ENCODE measurements at regions not wholly inside any gene's neighbourhood (a gene's known extent, or its start where the extent isn't known, plus 50 kb on each side); places are given as distances from the start of the nearest gene placed in this dataset.

DNA sequence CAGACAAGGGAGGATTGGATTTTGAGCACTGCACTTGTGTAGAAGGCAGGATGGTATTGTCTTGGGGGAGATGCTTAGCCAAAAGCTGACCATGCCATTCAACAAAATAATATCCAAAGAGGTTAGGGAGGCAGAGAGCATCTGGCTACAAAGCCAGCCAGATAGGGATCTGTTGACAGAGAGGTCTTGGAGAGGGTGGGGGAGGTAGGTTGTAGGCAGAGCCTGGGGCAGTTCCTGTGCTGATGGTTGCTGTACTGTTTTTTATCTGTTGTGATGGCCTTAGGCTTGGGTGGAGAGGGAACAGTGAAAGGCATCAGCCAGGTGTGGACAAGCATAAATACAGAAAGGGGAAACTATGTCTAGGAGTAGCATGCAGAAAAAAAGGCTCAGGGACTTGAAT lies 100.9 kb downstream of the AQP4 start:
- Mint-ChIP-seq H3K36me3 (ENCODE audit: low read depth) (no peaks in the 10 kb centered on the region), H3K4me3 (no peak overlapping the region), H3K27ac (no peak overlapping the region), H3K9me3 (peaks cover 6% of the 10 kb centered on the region), H3K27me3 (ENCODE audit: insufficient read depth) (peaks cover 25% of the 10 kb centered on the region), H3K4me1 (peaks cover 17% of the 10 kb centered on the region)
- Histone ChIP-seq H3K27me3 (ENCODE audit: control insufficient read depth, insufficient read depth, low read length, poor library complexity, severe bottlenecking) (peaks cover 9% of the 10 kb centered on the region), H3K4me3 (ENCODE audit: low read length) (no peak overlapping the region), H3K36me3 (ENCODE audit: control insufficient read depth, insufficient read depth, low read length) (no peaks in the 10 kb centered on the region), H3K9me3 (ENCODE audit: control insufficient read depth, low read length) (peaks cover 13% of the 10 kb centered on the region), H3K4me1 (ENCODE audit: control insufficient read depth, insufficient read depth, low read length) (peaks cover 3% of the 10 kb centered on the region), H3K27ac (ENCODE audit: low read depth, low read length) (no peak overlapping the region), H3K9ac (ENCODE audit: extremely low read depth, low read length, poor library complexity, severe bottlenecking) (no peak overlapping the region)
- TF ChIP-seq CTCF (conservative IDR thresholded peaks at IDR 0.05): no peak
- DNase-seq: no peak

GRCh38 chr18:26764177-26764576 lies 101.3 kb downstream of the AQP4 start:
- H3K27me3 ChIP-seq (ENCODE audit: control insufficient read depth, insufficient read depth, low read length, poor library complexity, severe bottlenecking): peaks cover 5% of the 10 kb centered on the region
- no peaks in the 10 kb centered on the region for H3K36me3 ChIP-seq (ENCODE audit: control insufficient read depth, insufficient read depth, low read length)
- Mint-ChIP-seq H3K9me3 (peaks cover 6% of the 10 kb centered on the region), H3K4me1 (peaks cover 17% of the 10 kb centered on the region), H3K27ac (no peak overlapping the region), H3K36me3 (ENCODE audit: low read depth) (no peaks in the 10 kb centered on the region), H3K27me3 (ENCODE audit: insufficient read depth) (peaks cover 24% of the 10 kb centered on the region), H3K4me3 (no peak overlapping the region)
- peaks cover 3% of the 10 kb centered on the region for H3K4me1 ChIP-seq (ENCODE audit: control insufficient read depth, insufficient read depth, low read length)
- 87 to 91% methylated on average over 1 of the region's 1 CpG for WGBS, 2 experiments (ENCODE audit: insufficient coverage in 1 of 2, insufficient read length in 1 of 2)
- no peak for DNase-seq
- no peak overlapping the region for H3K27ac ChIP-seq (ENCODE audit: low read depth, low read length)
- no peak overlapping the region for H3K9ac ChIP-seq (ENCODE audit: extremely low read depth, low read length, poor library complexity, severe bottlenecking)
- no peak for TF ChIP-seq CTCF (conservative IDR thresholded peaks at IDR 0.05)
- H3K4me3 ChIP-seq (ENCODE audit: low read length): no peak overlapping the region
- H3K9me3 ChIP-seq (ENCODE audit: control insufficient read depth, low read length): peaks cover 13% of the 10 kb centered on the region

- Mint-ChIP-seq H3K36me3 (ENCODE audit: low read depth) (no peaks in the 10 kb centered on the region), H3K27ac (no peak overlapping the region), H3K9me3 (peaks cover 6% of the 10 kb centered on the region), H3K4me1 (peaks cover 16% of the 10 kb centered on the region), H3K4me3 (no peak overlapping the region), H3K27me3 (ENCODE audit: insufficient read depth) (peaks cover 23% of the 10 kb centered on the region)
- Histone ChIP-seq H3K36me3 (ENCODE audit: control insufficient read depth, insufficient read depth, low read length) (no peaks in the 10 kb centered on the region), H3K9me3 (ENCODE audit: control insufficient read depth, low read length) (peaks cover 13% of the 10 kb centered on the region), H3K27ac (ENCODE audit: low read depth, low read length) (no peak overlapping the region), H3K27me3 (ENCODE audit: control insufficient read depth, insufficient read depth, low read length, poor library complexity, severe bottlenecking) (no peaks in the 10 kb centered on the region), H3K4me1 (ENCODE audit: control insufficient read depth, insufficient read depth, low read length) (peaks cover 3% of the 10 kb centered on the region), H3K4me3 (ENCODE audit: low read length) (no peak overlapping the region), H3K9ac (ENCODE audit: extremely low read depth, low read length, poor library complexity, severe bottlenecking) (no peak overlapping the region)
- 97 to 98% methylated on average over 3 to 6 of the region's 6 CpGs for WGBS, 2 experiments (ENCODE audit: insufficient coverage in 1 of 2, insufficient read length in 1 of 2)
- no peak for TF ChIP-seq CTCF (conservative IDR thresholded peaks at IDR 0.05)
- DNase-seq: no peak
Measured at GRCh38 chr18:26763446-26764110, 101.9 kb downstream of the AQP4 start.
